Thyroid gland (tissue), 4 donors: ENCODE measurements at regions not wholly inside any gene's neighbourhood (a gene's known extent, or its start where the extent isn't known, plus 50 kb on each side); places are given as distances from the start of the nearest gene placed in this dataset.
"Not testable (repeated sequence)": the region's sequence is repeated elsewhere in the genome, so short reads cannot be mapped to it uniquely, and the experiment has no call there.

Experiments used
- DNase-seq, 2 donors: peaks; one replicate each; pipeline ENCODE4 v3.0.0-alpha.2; 2019
- H3K27ac ChIP-seq, 3 donors: fragments of 200-600 bp; sonication (generic); 1 replicate in 2 of 3; 2 replicates in 1 of 3; pipeline ENCODE4 v1.5.1; 2016 to 2019; ENCODE audit warnings: mild to moderate bottlenecking in 1 of 3, moderate library complexity in 1 of 3
- H3K27me3 ChIP-seq: fragments of 200-600 bp; sonication (generic); one replicate; pipeline ENCODE4 v1.5.1; 2019
- H3K36me3 ChIP-seq, 2 donors: fragments of 200-600 bp; sonication (generic); one replicate each; pipeline ENCODE4 v1.5.1; 2016 to 2019
- H3K4me1 ChIP-seq, 2 donors: fragments of 200-600 bp; sonication (generic); one replicate each; pipeline ENCODE4 v1.5.1; 2017 to 2019
- H3K4me3 ChIP-seq, 3 donors: fragments of 200-600 bp; sonication (generic); replicated peaks in 1 of 3; 1 replicate in 2 of 3; 2 replicates in 1 of 3; pipeline ENCODE4 v1.5.1; 2016; ENCODE audit warnings: mild to moderate bottlenecking in 1 of 3
- H3K9me3 ChIP-seq: fragments of 200-600 bp; sonication (generic); one replicate; pipeline ENCODE4 v1.5.1; 2017
- CTCF ChIP-seq, 6 experiments: fragments of 200-600 bp in 3 of 6; fragments of 450-650 bp in 3 of 6; sonication (generic) in 3 of 6; IDR thresholded peaks; one replicate each; pipeline ENCODE4 v1.5.1; 2016 to 2019; ENCODE audit warnings: antibody characterized with exemption in 6 of 6, mild to moderate bottlenecking in 2 of 6, inconsistent platforms in 1 of 6, moderate library complexity in 1 of 6
- POLR2A ChIP-seq, 2 donors: fragments of 450-650 bp; IDR thresholded peaks; one replicate each; pipeline ENCODE4 v1.6.1; 2017; ENCODE audit warnings: antibody characterized with exemption in 2 of 2, mild to moderate bottlenecking in 2 of 2, moderate library complexity in 1 of 2
- WGBS, 2 donors: methylation state at CpG; one replicate each; pipeline ENCODE4 v1.1.5; 2017; 5-methylcytosine and 5-hydroxymethylcytosine counted together
- intact Hi-C: fragments of 100-400 bp; cut with DNase I; formaldehyde crosslinking; loops from one replicate; pipeline ENCODE4 v1.15.1; 2023

GRCh38 chr2:139556789-139557188, 776.6 kb upstream of the NXPH2 start:
- TF ChIP-seq CTCF (IDR thresholded peaks at IDR 0.05) (no peak), POLR2A (IDR thresholded peaks at IDR 0.05) (no peak)
- Histone ChIP-seq H3K27ac (no peak overlapping the region), H3K9me3 (no peaks in the 10 kb centered on the region), H3K36me3 (no peaks in the 10 kb centered on the region), H3K4me1 (no peaks in the 10 kb centered on the region), H3K4me3 (no peak overlapping the region), H3K27me3 (no peaks in the 10 kb centered on the region)
- intact Hi-C loops = no loop called here
- DNase-seq = no peak
- WGBS, 2 donors = 95% methylated on average over 5 of the region's 5 CpGs

- H3K36me3 ChIP-seq = no peaks in the 10 kb centered on the region
- DNase-seq = no peak
- intact Hi-C loops = no loop called here
- no peaks in the 10 kb centered on the region for H3K9me3 ChIP-seq
- no peak for TF ChIP-seq POLR2A (IDR thresholded peaks at IDR 0.05)
- no peak for TF ChIP-seq CTCF (IDR thresholded peaks at IDR 0.05)
- no peaks in the 10 kb centered on the region for H3K4me1 ChIP-seq
- H3K27ac ChIP-seq = no peak overlapping the region
- no peak overlapping the region for H3K4me3 ChIP-seq
- H3K27me3 ChIP-seq = no peaks in the 10 kb centered on the region
Measured at GRCh38 chr2:139550873-139551272, 770.7 kb upstream of the NXPH2 start.

GRCh38 chr2:139550341-139550740, 770.2 kb upstream of the NXPH2 start:
- 3 to 55% methylated on average over 1 of the region's 1 CpG for WGBS, 2 donors

GRCh38 chr2:139544186-139544851, 764.1 kb upstream of the NXPH2 start:
- intact Hi-C loops = no loop called here
- H3K4me3 ChIP-seq = no peak overlapping the region
- 46 to 53% methylated on average over 3 of the region's 3 CpGs for WGBS, 2 donors
- H3K9me3 ChIP-seq = no peaks in the 10 kb centered on the region
- no peak for TF ChIP-seq POLR2A (IDR thresholded peaks at IDR 0.05)
- no peak for TF ChIP-seq CTCF (IDR thresholded peaks at IDR 0.05)
- H3K4me1 ChIP-seq = no peaks in the 10 kb centered on the region
- no peak for DNase-seq
- no peak overlapping the region for H3K27ac ChIP-seq
- H3K36me3 ChIP-seq = no peaks in the 10 kb centered on the region
- H3K27me3 ChIP-seq = no peaks in the 10 kb centered on the region

More at GRCh38 chr2:139550341-139550740, 770.2 kb upstream of the NXPH2 start:
- H3K36me3 ChIP-seq = no peaks in the 10 kb centered on the region
- no peak overlapping the region for H3K27ac ChIP-seq
- no peaks in the 10 kb centered on the region for H3K27me3 ChIP-seq
- DNase-seq = no peak
- no peaks in the 10 kb centered on the region for H3K9me3 ChIP-seq
- H3K4me3 ChIP-seq = no peak overlapping the region
- no peaks in the 10 kb centered on the region for H3K4me1 ChIP-seq
- intact Hi-C loops = no loop called here
- no peak for TF ChIP-seq POLR2A (IDR thresholded peaks at IDR 0.05)
- no peak for TF ChIP-seq CTCF (IDR thresholded peaks at IDR 0.05)

DNA sequence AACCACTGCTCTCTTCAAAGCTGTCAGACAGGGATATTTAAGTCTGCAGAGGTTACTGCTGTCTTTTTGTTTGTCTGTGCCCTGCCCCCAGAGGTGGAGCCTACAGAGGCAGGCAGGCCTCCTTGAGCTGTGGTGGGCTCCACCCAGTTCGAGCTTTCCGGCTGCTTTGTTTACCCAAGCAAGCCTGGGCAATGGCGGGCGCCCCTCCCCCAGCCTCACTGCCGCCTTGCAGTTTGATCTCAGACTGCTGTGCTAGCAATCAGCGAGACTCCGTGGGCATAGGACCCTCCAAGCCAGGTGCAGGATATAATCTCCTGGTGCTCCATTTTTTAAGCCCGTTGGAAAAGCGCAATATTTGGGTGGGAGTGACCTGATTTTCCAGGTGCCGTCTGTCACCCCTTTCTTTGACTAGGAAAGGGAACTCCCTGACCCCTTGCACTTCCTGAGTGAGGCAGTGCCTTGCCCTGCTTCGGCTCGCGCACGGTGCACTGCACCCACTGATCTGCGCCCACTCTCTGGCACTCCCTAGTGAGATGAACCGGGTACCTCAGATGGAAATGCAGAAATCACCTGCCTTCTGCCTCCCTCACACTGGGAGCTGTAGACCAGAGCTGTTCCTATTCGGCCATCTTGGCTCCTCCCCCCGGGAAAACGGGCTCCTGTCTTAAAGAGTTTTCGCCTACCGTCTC, 758.3 kb upstream of the NXPH2 start:
- H3K4me3 ChIP-seq, intact Hi-C loops, H3K27ac ChIP-seq, H3K9me3 ChIP-seq, DNase-seq, H3K4me1 ChIP-seq, H3K27me3 ChIP-seq, H3K36me3 ChIP-seq: not testable (repeated sequence)
- WGBS, 2 donors = 93 to 96% methylated on average over 16 to 20 of the region's 21 CpGs
